GM18502 (cell line): ENCODE measurements at regions not wholly inside any gene's neighbourhood (a gene's known extent, or its start where the extent isn't known, plus 50 kb on each side); places are given as distances from the start of the nearest gene placed in this dataset.

Experiments
- ATAC-seq: cut with Tn5 transposase; IDR thresholded peaks from one replicate; pipeline ENCODE4 v1.9.1; 2021; ENCODE audit warnings: mild to moderate bottlenecking; ENCODE audit not compliant: unreplicated experiment, poor library complexity

- ATAC-seq, result peak; percentile 85
Measured at GRCh38 chr9:108565651-108566378, 290.0 kb downstream of the ACTL7B start.

DNA sequence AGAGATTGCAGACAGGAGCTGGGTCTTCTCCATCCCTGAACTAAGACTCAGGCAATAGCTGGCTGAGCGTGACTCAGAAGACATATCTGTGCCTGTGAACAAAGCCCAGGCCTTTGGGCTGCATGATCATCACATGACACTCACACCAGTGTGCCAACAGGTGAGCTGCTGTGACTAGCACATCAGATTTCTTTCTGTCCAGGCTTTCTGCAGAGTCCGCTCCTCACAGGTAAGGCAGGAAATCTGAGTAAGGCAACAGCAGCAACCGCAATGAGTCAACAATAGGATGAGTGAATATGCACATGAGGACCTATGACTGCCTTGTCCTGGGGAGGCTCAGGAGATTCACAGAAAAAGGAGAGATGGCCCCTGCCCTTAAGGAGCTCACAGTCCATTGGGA, 293.6 kb downstream of the ACTL7B start:
- ATAC-seq, result no peak

DNA sequence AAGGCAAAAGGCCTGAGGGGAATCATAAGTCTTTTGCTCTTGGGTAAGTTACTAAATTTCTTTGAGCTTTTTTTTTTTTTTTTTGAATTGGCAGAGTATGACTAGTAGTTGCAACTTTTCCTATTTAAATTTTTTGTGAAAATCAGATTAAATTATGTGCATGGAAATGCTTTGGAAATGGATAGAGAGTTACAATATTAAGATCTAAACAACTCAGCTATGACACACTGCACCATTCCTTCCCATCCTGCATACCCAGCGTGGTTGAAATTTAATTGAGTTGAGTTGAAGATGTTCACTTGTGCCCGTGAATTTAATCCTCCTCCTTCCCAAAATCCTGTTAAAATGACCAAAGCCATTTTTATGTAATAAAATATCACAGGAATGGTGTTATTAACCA, 296.4 kb downstream of the ACTL7B start:
- ATAC-seq, result no peak

- no peak for ATAC-seq
Measured at GRCh38 chr9:108554831-108555230, 301.0 kb downstream of the ACTL7B start.

DNA sequence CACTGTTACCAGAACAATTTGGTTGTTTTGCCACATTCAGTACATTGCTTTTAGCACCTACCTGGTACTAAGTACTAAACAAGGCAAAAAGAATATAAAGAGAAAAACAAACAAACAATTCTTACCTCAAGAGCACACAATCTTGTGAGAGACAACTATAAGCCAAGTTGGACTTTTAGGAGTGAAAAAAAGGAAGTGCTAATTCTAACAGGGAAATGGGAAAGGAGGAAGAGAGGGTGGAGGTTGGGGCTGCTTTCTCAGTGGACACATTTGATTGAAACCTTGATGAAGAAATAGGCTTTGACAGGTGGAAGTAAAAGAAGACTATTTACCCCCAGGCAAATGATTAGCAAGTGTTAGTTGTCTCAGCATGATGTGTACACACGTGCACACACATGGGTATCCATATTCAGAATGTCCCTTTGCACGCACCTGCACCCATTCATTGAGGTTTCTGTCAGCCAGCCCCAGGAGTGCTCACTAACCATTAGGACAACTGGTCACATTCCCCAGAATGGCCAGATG, 302.6 kb downstream of the ACTL7B start:
- ATAC-seq, result no peak

DNA sequence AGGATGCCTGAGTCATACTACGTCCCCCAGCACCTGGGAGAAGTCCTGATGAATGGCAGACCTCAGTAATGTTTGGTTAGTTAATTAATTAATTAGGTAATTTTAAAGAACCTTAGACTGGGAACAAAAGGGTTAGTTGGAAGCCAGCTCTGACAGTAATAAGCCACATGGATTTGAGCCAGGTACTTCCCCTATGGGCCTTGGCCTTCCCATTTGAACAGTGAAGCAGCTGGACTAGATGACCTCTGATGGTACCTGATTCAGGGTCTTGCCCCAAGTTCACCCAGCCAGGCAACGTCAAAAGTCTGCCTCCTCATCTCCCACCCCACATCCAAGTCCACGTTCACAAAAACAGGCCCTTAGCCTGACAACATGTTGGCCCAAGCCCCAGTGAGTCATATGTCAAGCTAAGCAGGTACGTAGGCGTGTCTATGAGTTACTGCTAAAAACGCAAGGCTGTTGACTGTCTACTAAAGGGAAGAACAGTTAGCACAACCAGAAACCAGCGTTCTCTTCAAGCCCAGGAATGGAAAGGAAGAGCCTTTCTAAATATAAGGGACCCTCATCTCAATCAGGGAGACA, 303.2 kb downstream of the ACTL7B start:
- no peak for ATAC-seq

DNA sequence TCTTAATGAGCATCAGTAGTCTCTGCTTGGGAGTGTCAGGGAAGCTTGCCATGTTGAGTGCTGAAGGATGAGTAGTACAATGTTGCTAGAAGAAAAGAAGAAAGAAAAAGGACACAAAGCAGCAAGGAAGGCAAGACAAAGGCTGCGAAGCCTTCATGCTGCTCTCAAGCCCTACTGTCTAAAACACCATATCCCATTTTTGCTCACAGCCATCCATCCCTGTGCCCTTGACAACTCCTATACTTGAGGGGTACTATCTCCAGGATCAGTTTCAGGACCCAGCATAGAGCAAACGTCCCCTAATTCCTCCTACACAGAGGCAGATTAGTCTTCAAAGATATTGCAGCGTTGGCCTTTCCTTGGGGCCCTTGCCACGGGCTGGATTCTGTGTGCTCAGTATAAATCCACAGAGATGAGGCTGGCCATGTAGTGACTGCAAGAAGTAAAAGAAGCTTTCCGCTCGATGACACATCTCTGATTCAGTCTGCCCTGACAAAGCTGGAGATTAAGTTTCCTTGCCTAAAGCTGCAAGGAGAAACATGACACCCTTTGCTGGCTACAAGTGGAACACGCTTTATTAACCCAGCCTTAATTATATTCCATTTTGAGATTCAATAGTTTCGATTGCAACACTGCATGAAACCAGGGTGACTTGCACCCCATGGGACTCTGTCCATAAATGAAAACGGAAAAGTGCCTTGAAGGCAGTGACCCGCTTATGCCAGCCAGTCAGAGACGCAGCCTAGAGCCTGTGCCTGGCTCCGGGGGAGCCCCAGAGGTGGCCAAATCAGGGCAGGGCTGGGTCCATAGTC, 304.6 kb downstream of the ACTL7B start:
- ATAC-seq, result no peak

DNA sequence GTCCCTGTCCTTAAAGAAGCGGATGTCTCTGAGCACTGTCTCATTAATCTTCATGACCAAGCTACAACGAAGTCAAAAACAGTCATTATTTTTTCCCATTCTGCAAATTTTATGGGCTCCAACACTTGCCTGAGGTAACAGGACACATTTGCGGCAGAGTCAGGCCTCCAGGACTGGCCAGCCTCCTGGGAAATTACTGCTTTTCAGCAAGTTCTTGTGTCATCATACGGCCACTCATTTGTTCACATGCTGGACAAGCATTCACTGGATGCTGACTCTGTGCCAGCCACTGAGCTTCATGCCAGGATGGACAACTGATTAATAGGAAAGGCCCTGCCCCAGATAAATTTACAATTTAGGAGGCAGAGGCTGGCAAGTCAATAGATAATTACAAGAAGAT, 305.7 kb downstream of the ACTL7B start:
- ATAC-seq, result no peak

- no peak for ATAC-seq
Measured at GRCh38 chr9:108549184-108549583, 306.6 kb downstream of the ACTL7B start.

DNA sequence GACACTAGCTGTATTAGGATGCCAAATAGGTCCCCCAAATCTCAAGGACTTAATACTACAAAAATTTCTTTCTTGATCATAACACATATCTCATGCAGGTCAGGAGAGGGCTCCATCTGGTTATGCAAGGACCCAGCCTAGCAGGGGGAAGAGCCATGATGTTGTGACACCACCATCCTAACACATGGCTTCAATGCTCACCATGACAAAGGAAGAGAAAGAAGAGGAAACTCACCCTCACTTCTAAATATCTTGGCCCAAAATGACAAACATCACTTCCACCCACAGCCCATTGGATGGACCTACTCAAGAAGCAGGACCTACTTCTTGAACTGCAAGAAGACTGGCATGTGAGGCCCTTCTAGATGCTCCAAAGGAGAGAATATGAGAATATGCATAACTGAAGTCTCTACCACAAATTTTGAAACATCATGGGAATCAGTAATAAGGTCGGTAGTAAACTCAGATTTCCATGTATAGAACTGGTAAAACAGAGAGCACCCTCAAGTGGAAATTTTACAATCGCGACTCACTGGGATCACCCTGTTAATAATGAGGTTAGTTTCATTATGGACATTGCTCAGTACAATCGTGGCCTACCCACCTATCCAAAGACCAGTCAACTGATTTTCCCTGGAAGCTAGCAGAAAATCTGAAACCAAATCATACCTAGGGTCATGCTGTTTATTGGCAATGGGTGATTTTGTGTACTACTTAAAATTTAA, 308.2 kb downstream of the ACTL7B start:
- ATAC-seq, result no peak

GRCh38 chr9:108546215-108546614, 309.6 kb downstream of the ACTL7B start:
- no peak for ATAC-seq

DNA sequence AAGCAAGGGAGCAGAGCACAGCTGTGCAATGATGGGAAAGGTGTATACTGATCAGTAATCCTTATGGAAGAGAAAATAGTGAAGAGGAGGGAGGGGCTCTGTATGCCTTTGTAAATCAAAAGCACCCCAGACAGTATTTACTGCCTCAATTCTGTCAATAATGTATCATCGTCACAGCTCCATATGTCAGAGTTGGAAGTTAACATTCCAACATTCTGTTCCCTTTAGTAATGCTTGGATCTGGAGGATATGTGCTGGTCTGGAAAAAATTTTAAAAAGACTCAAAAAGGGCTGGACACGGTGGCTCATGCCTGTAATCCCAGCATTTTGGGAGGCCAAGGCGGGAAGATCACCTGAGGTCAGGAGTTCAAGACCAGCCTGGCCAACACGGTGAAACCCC, 310.4 kb downstream of the ACTL7B start:
- ATAC-seq, result no peak

DNA sequence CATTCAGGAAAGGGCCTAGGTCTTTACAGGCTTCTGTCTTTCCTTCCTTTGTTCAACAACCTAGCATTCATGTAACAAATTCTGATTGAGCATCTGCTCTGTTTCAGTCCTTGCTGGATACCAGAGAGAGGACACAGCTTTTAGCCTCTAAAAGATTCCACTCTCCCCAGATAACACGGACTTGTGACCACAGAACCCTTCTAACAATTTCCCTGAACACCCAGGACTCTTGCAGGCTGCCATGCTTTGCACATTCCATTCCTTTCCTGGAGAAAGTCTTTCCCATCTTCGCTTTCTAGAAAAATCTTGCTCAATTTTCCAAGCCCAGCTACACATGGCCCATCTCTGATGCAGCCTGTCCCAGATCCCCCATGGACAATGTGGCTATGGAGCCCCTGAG, 310.9 kb downstream of the ACTL7B start:
- no peak for ATAC-seq

DNA sequence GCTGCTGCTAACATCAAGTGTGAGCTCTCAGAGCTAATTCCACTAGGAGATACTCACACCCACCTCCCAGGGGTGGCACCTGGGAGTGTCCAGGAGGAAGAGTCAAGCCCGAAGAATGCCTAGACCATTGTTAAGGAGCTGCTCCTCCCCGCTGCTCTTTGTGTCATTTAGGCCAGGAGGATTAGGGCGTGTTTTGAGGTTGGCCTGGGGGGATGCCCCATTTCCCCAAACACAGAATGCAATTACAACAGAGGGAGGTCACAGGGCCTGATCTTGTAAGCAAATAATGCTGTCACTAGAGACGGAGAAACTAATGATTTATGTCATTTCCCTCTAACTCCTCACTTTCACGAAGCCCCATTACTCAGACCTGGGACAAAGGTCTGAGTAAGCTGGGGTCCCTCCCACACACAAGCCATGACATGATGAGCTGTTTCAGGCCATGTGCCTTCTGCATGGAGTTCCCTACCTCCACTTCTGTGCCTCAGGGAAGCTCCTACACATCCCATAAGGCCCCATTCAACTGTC, 312.5 kb downstream of the ACTL7B start:
- ATAC-seq, result no peak

DNA sequence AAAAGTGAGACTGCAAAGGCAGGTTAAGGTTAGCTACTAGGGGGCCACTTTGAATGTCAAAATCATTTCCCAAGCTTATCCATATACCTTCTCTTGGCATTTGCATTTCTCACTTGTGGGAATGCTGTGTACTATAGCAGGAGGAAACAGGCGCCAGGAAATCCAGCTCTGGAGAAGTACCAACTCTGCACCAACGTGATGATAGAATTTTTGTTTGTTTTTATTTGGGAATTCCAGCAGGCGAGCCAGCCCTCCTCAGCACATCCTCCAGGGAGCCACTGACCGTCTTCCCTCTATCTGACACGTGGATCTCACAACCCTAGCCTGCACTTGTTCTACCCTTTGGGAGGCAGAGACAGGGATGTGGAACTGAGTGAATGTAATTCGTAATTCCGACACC, 318.0 kb downstream of the ACTL7B start:
- ATAC-seq, result no peak

- ATAC-seq, result no peak
Measured at GRCh38 chr9:108536836-108537601, 318.8 kb downstream of the ACTL7B start.

DNA sequence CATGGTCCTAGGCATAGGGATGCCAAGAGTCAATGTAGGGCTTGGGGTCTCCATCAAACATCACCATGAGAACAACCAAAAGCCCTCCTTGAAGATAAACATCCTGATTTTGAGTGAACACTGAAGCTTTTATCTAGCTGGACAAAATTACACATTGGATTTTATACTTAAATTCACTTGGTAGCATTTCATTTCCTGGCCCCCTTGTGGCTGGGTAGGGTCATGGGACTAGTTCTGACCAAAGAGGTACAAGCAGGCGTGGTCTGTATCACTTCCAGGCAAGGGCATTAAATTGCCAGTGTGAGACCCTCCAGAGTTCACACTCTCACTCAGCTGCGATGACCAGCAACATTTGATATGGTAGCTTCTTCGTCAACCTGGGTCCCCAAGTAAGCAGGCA, 320.3 kb downstream of the ACTL7B start:
- peak; percentile 66 for ATAC-seq

DNA sequence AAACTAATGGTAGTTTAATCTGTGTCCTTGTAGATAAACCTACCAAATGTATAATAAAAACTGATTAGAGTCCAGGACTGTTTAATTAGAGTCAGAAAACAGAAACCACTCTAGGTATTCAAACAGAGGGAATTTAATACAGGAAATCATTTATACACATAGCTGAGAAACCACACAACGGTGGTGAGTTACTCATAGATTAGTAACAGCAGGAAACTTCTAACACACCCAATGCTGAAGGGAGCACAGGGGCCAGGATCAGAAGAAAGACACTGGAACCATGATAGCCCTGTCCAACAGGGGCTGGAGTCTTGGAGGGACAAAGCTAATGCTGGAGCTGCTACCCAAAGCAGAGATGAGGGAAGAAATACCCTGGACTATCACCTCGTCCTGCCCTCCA, 321.0 kb downstream of the ACTL7B start:
- no peak for ATAC-seq

DNA sequence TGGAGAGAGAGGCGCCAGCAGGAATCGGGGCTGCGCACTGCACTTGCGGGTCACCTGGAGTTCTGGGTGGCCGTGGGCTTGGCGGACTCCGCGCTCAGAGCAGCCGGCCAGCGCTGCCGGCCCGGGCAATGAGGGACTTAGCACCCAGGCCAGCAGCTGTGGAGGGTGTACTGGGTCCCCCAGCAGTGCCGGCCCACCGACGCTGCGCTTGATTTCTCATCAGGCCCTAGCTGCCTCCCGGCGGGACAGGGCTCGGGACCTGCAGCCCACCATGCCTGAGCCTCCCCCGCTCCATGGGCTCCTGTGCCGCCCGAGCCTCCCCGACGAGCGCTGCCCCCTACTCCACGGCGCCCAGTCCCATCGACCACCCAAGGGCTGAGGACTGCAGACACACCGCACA, 325.6 kb downstream of the ACTL7B start:
- ATAC-seq, result no peak

DNA sequence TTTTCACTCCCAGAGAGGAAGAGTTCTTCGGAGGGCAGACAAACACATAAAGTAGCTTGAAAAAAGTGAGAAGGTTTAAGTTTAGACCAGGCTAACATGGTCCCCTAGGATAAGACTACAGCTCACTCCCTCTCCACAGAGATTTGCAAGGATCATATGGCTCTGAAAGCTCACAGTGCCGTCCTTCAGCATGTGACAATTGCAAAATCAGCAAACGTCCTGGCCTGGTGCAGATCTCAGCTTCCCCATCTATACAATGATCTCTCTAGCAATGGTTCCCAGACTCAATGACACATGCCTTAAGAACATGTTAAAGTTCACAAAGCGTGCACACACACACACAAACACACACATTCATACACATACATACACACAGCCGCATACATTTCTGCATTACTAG, 327.6 kb downstream of the ACTL7B start:
- ATAC-seq, result no peak
